ENCODE measurements at regions not wholly inside any gene's neighbourhood (a gene's known extent, or its start where the extent isn't known, plus 50 kb on each side); places are given as distances from the start of the nearest gene placed in this dataset.

DNA sequence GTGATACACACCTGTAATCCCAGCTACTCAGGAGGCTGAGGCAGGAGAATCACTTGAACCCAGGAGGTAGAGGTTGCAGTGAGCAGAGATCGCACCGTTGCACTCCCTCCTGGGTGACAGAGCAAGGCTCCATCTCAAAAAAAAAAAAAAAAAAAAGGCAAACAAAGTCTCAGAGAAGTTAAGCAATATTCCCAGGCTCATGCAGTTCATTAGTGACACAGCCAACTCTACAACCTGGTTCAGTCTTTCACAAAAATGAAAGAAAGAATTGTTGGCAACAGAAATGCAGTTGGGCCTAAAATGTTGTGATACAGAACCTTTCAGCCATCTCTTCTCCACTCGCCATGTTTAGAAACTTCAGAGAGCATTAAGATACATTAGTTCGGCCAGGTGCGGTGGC lies 242.1 kb downstream of the LTN1 start (continued):
- no peak for TF ChIP-seq CREB1 (CRISPR knock-in tag; IDR thresholded peaks at IDR 0.05; ENCODE audit: low read depth)
- TF ChIP-seq EZH2phosphoT487 (IDR thresholded peaks at IDR 0.05; ENCODE audit: unreplicated experiment): no peak
- TF ChIP-seq, protein P1, sequence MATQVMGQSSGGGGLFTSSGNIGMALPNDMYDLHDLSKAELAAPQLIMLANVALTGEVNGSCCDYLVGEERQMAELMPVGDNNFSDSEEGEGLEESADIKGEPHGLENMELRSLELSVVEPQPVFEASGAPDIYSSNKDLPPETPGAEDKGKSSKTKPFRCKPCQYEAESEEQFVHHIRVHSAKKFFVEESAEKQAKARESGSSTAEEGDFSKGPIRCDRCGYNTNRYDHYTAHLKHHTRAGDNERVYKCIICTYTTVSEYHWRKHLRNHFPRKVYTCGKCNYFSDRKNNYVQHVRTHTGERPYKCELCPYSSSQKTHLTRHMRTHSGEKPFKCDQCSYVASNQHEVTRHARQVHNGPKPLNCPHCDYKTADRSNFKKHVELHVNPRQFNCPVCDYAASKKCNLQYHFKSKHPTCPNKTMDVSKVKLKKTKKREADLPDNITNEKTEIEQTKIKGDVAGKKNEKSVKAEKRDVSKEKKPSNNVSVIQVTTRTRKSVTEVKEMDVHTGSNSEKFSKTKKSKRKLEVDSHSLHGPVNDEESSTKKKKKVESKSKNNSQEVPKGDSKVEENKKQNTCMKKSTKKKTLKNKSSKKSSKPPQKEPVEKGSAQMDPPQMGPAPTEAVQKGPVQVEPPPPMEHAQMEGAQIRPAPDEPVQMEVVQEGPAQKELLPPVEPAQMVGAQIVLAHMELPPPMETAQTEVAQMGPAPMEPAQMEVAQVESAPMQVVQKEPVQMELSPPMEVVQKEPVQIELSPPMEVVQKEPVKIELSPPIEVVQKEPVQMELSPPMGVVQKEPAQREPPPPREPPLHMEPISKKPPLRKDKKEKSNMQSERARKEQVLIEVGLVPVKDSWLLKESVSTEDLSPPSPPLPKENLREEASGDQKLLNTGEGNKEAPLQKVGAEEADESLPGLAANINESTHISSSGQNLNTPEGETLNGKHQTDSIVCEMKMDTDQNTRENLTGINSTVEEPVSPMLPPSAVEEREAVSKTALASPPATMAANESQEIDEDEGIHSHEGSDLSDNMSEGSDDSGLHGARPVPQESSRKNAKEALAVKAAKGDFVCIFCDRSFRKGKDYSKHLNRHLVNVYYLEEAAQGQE (IDR thresholded peaks at IDR 0.05; ENCODE audit: unreplicated experiment): no peak

DNA sequence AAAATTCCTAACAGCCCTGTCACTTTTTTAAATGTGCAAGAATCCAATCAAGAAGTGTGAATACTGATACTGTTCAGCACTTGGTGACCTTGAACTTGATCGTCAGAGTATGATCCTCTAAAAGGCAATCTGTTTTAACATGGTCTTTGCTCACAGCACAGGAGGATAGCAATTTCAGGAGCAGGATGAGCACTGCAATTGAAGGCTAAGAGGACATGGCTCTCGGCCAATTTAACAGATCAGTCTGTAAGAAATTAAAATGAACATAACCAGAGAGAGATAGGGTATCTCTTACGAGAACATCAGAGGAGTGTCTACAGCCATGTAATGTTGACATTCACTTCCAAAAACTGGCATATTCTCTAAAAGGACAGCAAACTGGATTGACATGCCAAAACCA lies 243.1 kb downstream of the LTN1 start:
- H3K4me3 ChIP-seq: no peak overlapping the region
- H3K4me1 Mint-ChIP-seq: no peaks in the 10 kb centered on the region; the same call in 2 of the 3 replicates
- peaks cover 7% of the 10 kb centered on the region; the same call in 1 of the 2 replicates for H3K4me1 ChIP-seq (ENCODE audit: insufficient read depth)
- no peak for ATAC-seq
- H3K4me2 ChIP-seq: no peak overlapping the region
- H3K9me3 Mint-ChIP-seq: peaks cover 4% of the 10 kb centered on the region; the same call in 2 of the 3 replicates
- no peaks in the 10 kb centered on the region for H3K27me3 ChIP-seq (ENCODE audit: insufficient read depth)
- H3K79me2 ChIP-seq (replicated peaks; ENCODE audit: insufficient read depth): no peaks in the 10 kb centered on the region
- H3K36me3 ChIP-seq (ENCODE audit: insufficient read depth): no peaks in the 10 kb centered on the region
- 0 out of 2 replicates have a peak, but pooled peaks cover 2% of the 10 kb centered on the region for H3K9me2 ChIP-seq (ENCODE audit: insufficient read depth)
- H3K4me3 Mint-ChIP-seq: no peak overlapping the region
- DNase-seq (ENCODE audit: low spot score): no peak
- no peak overlapping the region for H3K27ac Mint-ChIP-seq
- H3F3A ChIP-seq (replicated peaks; ENCODE audit: low read depth): no peaks in the 10 kb centered on the region
- H4K20me1 ChIP-seq (replicated peaks; ENCODE audit: insufficient read depth): no peaks in the 10 kb centered on the region
- no peak overlapping the region for H2AFZ ChIP-seq
- H3K27me3 Mint-ChIP-seq (ENCODE audit: insufficient read depth, low read depth, poor library complexity): no peaks in the 10 kb centered on the region
- no peak overlapping the region for H3K27ac ChIP-seq (ENCODE audit: low read depth)
- no peaks in the 10 kb centered on the region for H3K36me3 Mint-ChIP-seq (ENCODE audit: low read depth)
- TF ChIP-seq JUNB (IDR thresholded peaks at IDR 0.05; ENCODE audit: unreplicated experiment) (no peak), ZNF331 (CRISPR knock-in tag; IDR thresholded peaks at IDR 0.05; ENCODE audit: low read depth) (no peak), EZH2phosphoT487 (IDR thresholded peaks at IDR 0.05; ENCODE audit: unreplicated experiment) (no peak)
- TF ChIP-seq, protein P2, sequence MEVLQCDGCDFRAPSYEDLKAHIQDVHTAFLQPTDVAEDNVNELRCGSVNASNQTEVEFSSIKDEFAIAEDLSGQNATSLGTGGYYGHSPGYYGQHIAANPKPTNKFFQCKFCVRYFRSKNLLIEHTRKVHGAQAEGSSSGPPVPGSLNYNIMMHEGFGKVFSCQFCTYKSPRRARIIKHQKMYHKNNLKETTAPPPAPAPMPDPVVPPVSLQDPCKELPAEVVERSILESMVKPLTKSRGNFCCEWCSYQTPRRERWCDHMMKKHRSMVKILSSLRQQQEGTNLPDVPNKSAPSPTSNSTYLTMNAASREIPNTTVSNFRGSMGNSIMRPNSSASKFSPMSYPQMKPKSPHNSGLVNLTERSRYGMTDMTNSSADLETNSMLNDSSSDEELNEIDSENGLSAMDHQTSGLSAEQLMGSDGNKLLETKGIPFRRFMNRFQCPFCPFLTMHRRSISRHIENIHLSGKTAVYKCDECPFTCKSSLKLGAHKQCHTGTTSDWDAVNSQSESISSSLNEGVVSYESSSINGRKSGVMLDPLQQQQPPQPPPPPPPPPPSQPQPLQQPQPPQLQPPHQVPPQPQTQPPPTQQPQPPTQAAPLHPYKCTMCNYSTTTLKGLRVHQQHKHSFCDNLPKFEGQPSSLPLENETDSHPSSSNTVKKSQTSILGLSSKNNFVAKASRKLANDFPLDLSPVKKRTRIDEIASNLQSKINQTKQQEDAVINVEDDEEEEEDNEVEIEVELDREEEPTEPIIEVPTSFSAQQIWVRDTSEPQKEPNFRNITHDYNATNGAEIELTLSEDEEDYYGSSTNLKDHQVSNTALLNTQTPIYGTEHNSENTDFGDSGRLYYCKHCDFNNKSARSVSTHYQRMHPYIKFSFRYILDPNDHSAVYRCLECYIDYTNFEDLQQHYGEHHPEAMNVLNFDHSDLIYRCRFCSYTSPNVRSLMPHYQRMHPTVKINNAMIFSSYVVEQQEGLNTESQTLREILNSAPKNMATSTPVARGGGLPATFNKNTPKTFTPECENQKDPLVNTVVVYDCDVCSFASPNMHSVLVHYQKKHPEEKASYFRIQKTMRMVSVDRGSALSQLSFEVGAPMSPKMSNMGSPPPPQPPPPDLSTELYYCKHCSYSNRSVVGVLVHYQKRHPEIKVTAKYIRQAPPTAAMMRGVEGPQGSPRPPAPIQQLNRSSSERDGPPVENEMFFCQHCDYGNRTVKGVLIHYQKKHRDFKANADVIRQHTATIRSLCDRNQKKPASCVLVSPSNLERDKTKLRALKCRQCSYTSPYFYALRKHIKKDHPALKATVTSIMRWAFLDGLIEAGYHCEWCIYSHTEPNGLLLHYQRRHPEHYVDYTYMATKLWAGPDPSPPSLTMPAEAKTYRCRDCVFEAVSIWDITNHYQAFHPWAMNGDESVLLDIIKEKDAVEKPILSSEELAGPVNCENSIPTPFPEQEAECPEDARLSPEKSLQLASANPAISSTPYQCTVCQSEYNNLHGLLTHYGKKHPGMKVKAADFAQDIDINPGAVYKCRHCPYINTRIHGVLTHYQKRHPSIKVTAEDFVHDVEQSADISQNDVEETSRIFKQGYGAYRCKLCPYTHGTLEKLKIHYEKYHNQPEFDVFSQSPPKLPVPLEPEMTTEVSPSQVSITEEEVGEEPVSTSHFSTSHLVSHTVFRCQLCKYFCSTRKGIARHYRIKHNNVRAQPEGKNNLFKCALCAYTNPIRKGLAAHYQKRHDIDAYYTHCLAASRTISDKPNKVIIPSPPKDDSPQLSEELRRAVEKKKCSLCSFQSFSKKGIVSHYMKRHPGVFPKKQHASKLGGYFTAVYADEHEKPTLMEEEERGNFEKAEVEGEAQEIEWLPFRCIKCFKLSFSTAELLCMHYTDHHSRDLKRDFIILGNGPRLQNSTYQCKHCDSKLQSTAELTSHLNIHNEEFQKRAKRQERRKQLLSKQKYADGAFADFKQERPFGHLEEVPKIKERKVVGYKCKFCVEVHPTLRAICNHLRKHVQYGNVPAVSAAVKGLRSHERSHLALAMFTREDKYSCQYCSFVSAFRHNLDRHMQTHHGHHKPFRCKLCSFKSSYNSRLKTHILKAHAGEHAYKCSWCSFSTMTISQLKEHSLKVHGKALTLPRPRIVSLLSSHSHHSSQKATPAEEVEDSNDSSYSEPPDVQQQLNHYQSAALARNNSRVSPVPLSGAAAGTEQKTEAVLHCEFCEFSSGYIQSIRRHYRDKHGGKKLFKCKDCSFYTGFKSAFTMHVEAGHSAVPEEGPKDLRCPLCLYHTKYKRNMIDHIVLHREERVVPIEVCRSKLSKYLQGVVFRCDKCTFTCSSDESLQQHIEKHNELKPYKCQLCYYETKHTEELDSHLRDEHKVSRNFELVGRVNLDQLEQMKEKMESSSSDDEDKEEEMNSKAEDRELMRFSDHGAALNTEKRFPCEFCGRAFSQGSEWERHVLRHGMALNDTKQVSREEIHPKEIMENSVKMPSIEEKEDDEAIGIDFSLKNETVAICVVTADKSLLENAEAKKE (CRISPR knock-in tag; IDR thresholded peaks at IDR 0.05): no peak
- TF ChIP-seq, protein P3, sequence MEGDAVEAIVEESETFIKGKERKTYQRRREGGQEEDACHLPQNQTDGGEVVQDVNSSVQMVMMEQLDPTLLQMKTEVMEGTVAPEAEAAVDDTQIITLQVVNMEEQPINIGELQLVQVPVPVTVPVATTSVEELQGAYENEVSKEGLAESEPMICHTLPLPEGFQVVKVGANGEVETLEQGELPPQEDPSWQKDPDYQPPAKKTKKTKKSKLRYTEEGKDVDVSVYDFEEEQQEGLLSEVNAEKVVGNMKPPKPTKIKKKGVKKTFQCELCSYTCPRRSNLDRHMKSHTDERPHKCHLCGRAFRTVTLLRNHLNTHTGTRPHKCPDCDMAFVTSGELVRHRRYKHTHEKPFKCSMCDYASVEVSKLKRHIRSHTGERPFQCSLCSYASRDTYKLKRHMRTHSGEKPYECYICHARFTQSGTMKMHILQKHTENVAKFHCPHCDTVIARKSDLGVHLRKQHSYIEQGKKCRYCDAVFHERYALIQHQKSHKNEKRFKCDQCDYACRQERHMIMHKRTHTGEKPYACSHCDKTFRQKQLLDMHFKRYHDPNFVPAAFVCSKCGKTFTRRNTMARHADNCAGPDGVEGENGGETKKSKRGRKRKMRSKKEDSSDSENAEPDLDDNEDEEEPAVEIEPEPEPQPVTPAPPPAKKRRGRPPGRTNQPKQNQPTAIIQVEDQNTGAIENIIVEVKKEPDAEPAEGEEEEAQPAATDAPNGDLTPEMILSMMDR (conservative IDR thresholded peaks at IDR 0.05; ENCODE audit: low read depth in 2 of 2): no peak
- TF ChIP-seq, protein P4, sequence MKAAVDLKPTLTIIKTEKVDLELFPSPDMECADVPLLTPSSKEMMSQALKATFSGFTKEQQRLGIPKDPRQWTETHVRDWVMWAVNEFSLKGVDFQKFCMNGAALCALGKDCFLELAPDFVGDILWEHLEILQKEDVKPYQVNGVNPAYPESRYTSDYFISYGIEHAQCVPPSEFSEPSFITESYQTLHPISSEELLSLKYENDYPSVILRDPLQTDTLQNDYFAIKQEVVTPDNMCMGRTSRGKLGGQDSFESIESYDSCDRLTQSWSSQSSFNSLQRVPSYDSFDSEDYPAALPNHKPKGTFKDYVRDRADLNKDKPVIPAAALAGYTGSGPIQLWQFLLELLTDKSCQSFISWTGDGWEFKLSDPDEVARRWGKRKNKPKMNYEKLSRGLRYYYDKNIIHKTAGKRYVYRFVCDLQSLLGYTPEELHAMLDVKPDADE (IDR thresholded peaks at IDR 0.05): no peak
- TF ChIP-seq, protein P1 (IDR thresholded peaks at IDR 0.05; ENCODE audit: unreplicated experiment): no peak

All from GM23338 (cell line).